RWPE1 (cell line): ENCODE measurements at regions not wholly inside any gene's neighbourhood (a gene's known extent, or its start where the extent isn't known, plus 50 kb on each side); places are given as distances from the start of the nearest gene placed in this dataset.

Source experiments
- CTCF ChIA-PET: fragments of 350-600 bp; sonication (Branson Sonifier 250); formaldehyde crosslinking; extraction: SDS; loops from one replicate; lab custom pipeline; 2021; lab: Yijun Ruan, JAX
- POLR2A ChIA-PET: fragments of 400-600 bp; formaldehyde crosslinking; extraction: SDS; loops from one replicate; lab custom pipeline; 2020; ENCODE audit warnings: antibody characterized with exemption; ENCODE audit not compliant: low non-redundant PET; lab: Yijun Ruan, JAX
- DNase-seq: peaks from one replicate; pipeline ENCODE4 v3.0.0; 2012; ENCODE audit warnings: low spot score
- H3K27ac ChIP-seq: fragments of 450-650 bp; 2 replicates; pipeline ENCODE4 v1.5.1; 2017
- TF ChIP-seq, protein P1 (sequence below): fragments of 450-650 bp; conservative IDR thresholded peaks from 2 replicates; pipeline ENCODE4 v1.5.1; 2017; ENCODE audit warnings: low read depth, mild to moderate bottlenecking

DNA sequence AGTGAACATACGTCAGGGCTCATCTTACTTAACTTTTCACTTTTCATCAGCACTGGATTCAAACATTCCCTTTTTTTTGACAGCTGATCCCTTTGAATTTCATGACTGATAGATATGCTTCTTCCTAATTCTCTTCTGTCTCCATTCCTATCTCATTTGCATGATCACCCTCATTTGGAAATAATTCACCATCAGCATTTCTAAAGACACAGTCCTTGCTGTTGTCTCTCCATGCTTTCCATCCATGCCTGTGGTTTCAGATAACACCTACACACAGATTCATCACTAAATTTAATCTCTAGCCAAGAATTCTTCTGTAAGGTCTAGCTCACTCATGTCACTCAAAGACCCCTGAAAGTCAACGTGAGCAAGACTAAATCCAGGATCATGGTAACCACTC is 228.4 kb upstream of the BTBD3 start:
- POLR2A ChIA-PET, result no interaction called here
- TF ChIP-seq, protein P1, sequence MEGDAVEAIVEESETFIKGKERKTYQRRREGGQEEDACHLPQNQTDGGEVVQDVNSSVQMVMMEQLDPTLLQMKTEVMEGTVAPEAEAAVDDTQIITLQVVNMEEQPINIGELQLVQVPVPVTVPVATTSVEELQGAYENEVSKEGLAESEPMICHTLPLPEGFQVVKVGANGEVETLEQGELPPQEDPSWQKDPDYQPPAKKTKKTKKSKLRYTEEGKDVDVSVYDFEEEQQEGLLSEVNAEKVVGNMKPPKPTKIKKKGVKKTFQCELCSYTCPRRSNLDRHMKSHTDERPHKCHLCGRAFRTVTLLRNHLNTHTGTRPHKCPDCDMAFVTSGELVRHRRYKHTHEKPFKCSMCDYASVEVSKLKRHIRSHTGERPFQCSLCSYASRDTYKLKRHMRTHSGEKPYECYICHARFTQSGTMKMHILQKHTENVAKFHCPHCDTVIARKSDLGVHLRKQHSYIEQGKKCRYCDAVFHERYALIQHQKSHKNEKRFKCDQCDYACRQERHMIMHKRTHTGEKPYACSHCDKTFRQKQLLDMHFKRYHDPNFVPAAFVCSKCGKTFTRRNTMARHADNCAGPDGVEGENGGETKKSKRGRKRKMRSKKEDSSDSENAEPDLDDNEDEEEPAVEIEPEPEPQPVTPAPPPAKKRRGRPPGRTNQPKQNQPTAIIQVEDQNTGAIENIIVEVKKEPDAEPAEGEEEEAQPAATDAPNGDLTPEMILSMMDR, result no peak
- no peak for DNase-seq
- H3K27ac ChIP-seq, result no peak overlapping the region
- CTCF ChIA-PET, result no interaction called here

DNA sequence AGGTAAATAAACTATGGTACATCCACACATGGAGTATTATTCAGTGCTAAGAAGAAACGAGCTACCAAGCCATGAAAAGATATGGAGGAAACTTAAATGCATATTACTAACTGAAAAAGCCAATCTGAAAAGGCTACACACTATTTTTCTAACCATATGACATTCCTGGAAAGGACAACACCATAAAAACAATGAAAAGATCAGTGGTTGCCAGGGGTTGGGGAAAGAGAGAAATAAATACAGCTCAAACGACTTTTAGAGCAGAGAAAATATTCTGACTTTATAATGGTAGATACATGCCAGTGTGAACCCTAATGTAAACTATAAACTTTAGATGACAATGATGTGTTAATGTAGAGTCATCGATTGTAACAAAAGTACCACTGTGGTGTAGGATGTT is 225.9 kb upstream of the BTBD3 start:
- ChIA-PET CTCF (no interaction called here), POLR2A (no interaction called here)
- TF ChIP-seq, protein P1, result no peak
- DNase-seq, result no peak
- H3K27ac ChIP-seq, result no peak overlapping the region

DNA sequence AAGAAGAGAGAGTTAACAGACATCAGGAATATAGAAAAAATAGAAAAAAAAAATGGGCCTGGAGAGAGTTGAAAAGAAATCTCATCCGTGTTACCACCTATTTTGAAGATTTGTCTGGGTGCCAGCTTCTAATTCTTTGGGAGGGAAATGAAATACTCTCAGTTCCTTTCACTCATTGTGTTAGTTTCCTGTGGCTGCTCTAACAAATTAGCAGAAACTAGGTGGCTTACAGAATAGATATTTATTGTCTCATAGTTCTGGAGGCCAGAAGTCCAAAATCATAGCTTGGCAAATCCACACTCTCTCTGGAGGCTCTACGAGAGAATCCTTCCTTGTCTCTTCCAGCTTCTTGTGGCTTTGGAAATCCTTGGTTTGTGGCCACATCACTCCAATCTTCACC is 225.1 kb upstream of the BTBD3 start:
- ChIA-PET CTCF (interaction anchor here (0.6 kb wide), 3 partner anchors 14 to 846 kb away, joined by 3 read pairs; no protein-coding TSS in a partner anchor), POLR2A (no interaction called here)
- TF ChIP-seq, protein P1, result no peak
- H3K27ac ChIP-seq, result no peak overlapping the region
- DNase-seq, result no peak

DNA sequence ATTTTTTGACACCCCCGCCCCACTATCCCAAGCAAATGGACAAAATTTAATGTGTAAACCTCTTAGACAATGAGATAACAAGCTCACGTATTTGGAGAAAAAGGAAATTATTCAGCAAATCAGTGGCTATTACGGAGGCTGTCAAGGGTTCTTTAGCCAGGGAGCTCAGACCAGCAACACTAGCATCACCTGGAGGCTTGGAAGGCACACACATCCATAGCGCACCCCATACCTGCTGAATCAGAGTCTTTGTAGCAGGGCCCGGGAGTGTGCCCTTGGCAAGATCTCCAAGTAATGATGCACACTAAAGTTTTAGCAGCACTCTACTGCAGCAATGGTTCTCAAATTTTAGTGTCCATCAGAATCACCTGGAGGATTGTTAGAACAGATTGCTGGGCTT is 223.2 kb upstream of the BTBD3 start:
- CTCF ChIA-PET, result no interaction called here
- POLR2A ChIA-PET, result no interaction called here
- DNase-seq, result no peak
- TF ChIP-seq, protein P1, result no peak
- no peak overlapping the region for H3K27ac ChIP-seq

DNA sequence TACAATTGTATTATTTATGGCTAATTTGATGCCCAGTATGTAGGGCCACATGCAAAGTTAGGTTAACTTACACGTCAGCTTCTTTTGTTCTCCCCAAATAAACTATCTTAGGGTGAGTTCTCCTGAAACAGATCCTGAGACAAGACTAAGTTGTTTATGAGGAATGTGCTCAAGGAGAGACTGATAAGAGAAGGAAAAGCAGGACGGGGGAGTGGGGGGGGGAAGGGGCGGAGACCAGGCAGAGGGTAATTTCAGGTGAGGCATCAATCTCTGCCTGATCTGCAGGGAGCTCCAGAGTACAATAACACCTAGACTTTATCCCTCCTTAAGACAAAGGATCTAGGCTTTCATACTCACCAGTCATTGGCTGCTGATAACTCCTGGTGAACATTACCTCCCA is 220.6 kb upstream of the BTBD3 start:
- CTCF ChIA-PET, result interaction anchor here (0.7 kb wide), 1 partner anchor 307 kb away, joined by 3 read pairs; no protein-coding TSS in a partner anchor
- no peak overlapping the region for H3K27ac ChIP-seq
- TF ChIP-seq, protein P1, result no peak
- no peak for DNase-seq
- POLR2A ChIA-PET, result no interaction called here

DNA sequence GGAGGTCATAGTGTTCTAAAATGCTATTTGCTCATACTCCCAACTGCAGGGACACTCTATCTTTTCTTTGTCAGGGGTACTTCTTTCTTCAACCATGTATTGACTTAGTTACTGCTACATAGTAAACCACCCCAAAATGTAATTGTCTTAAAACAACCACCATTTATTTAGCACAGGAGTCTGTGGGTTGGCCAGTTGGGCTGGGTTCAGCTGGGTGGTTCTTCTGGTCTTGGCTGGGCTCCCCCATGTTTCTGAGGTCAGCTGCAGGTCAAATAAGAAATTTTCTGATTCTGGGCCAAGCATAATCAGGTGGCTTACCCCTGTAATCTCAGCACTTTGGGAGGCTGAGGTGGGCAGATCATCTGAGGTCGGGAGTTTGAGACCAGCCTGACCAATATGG is 220.0 kb upstream of the BTBD3 start:
- H3K27ac ChIP-seq, result no peak overlapping the region
- ChIA-PET CTCF (interaction anchor here (0.6 kb wide), 1 partner anchor 12 kb away, joined by 3 read pairs; no protein-coding TSS in a partner anchor), POLR2A (no interaction called here)

More for the DNA sequence above, 220.0 kb upstream of the BTBD3 start:
- DNase-seq, result no peak
- TF ChIP-seq, protein P1, result no peak
